IMR-90 (cell line): ENCODE measurements at regions not wholly inside any gene's neighbourhood (a gene's known extent, or its start where the extent isn't known, plus 50 kb on each side); places are given as distances from the start of the nearest gene placed in this dataset.

Experiments
- CTCF ChIP-seq: conservative IDR thresholded peaks from 2 replicates; pipeline ENCODE4 v1.5.1; 2012; ENCODE audit warnings: mild to moderate bottlenecking, low read depth, low read length, improper control_type of control experiment
- RAD21 ChIP-seq: IDR thresholded peaks from 2 replicates; pipeline ENCODE4 v1.6.1; 2012; ENCODE audit warnings: low read length, improper control_type of control experiment
- RCOR1 ChIP-seq: IDR thresholded peaks from 2 replicates; pipeline ENCODE4 v1.6.1; 2012; ENCODE audit warnings: mild to moderate bottlenecking, low read length, improper control_type of control experiment; ENCODE audit not compliant: insufficient replicate concordance
- TF ChIP-seq, protein P1 (sequence below): fragments of 150-350 bp; IDR thresholded peaks from 2 replicates; pipeline ENCODE4 v1.6.1; 2017; ENCODE audit warnings: mild to moderate bottlenecking, antibody characterized with exemption, low read length, low read depth

GRCh38 chr15:100809151-100809550 lies 70.5 kb upstream of the ALDH1A3 start:
- no peak for TF ChIP-seq RCOR1
- no peak for TF ChIP-seq CTCF
- TF ChIP-seq, protein P1, sequence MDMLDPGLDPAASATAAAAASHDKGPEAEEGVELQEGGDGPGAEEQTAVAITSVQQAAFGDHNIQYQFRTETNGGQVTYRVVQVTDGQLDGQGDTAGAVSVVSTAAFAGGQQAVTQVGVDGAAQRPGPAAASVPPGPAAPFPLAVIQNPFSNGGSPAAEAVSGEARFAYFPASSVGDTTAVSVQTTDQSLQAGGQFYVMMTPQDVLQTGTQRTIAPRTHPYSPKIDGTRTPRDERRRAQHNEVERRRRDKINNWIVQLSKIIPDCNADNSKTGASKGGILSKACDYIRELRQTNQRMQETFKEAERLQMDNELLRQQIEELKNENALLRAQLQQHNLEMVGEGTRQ, result no peak
- no peak for TF ChIP-seq RAD21
